DMS153 (cell line): ENCODE measurements at regions not wholly inside any gene's neighbourhood (a gene's known extent, or its start where the extent isn't known, plus 50 kb on each side); places are given as distances from the start of the nearest gene placed in this dataset.

Experiments used
- DNase-seq: peaks from one replicate; lab custom pipeline; 2025; lab: John Stamatoyannopoulos, UW

DNA sequence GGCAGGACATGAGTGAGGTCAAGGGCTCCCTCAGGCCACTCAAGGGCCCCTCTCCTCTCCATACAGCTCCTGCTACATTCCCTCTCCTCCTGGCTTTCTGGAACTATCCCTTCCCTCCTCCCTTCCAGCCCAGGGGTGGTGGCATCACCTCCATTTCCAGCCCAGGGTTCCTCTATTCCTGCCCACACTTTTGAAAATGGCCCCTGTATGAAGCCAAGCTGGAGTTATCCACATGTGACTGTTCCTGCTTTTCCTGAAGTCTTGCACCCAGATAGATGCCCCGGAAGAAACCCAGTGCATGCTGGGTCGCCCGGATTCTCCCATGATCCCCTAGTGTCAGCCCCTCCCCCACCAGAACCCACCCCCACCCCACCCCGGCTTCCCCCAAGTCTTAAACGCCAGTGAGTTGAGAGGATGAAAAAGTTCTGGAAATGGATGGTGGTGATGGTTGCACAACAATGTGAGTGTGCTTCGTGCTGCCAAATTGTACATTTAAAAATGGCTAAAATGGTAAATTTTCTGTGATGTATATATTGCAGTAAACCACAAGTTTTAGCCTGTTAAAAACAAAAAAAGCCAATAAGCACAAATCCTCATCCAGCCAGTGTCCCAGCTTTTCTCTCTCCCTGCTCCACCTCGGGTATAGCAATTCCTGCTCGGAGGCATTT, 136.9 kb downstream of the SCARB1 start:
- no peak for DNase-seq

DNA sequence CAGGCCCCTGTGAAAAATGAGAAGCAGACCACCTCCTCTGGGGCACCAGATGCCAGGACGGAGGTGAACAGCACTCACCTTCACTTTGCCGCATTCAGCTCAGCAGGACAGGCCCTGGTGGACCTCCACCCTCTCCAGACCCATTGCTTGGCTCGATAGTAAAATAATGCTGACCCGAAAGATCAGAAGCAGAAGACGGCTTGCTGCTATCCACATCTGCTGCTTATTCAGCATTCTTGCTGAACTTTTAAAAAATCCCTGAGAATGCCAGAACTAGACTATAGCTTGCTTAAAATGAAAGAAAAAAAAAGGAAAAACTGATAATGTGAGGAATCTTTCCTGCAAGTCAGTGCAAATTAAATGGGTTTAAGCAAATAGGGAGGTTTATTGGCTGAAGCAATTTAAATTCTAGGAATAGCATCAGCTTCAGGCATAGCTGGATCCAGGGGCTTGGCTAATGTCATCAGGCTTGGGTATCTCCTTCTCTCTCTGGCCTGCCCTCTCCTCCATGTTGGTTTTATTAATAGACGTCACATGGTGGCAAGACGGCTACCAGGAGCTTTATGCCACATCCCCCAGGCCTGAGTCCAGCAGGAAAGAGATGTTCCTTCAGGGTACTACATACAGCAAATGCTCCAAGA, 137.9 kb downstream of the SCARB1 start:
- no peak for DNase-seq

DNA sequence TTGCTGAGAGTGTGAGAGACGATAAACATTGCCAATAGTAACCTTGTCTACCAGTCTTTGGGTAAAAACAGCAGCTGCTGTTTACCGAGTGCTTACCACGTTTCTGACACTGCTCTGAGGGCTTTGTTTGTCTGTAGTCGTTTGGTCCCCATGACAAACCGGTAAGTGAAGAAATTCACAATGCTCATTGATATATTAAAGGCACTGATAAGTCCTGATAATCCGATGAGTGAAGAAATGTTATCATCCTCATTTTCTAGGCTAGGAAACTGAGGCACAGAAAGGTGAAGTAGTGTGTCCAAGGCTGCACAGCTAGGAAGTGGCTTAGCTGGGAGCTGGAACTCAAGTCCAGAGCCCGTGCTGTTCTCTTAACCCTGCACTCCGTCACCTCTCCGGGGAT, 138.6 kb downstream of the SCARB1 start:
- DNase-seq: no peak

DNA sequence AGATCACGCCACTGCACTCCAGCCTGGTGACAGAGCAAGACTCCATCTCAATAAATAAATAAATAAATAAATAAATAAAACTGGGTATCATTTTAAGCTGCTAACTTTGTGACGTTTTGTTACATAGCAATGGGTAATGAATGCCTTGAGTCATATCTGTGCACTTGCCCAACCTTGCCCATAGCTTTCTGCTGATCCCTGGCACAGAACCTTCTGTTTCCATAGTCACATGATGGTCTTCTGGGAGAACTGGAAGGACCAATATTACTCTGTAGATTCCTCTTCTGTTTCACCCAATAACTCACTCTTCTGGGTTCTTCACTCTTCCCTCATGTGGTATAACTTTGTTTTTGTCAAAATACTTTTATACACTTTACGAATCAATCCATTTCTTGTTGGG, 140.8 kb downstream of the SCARB1 start:
- no peak for DNase-seq

DNA sequence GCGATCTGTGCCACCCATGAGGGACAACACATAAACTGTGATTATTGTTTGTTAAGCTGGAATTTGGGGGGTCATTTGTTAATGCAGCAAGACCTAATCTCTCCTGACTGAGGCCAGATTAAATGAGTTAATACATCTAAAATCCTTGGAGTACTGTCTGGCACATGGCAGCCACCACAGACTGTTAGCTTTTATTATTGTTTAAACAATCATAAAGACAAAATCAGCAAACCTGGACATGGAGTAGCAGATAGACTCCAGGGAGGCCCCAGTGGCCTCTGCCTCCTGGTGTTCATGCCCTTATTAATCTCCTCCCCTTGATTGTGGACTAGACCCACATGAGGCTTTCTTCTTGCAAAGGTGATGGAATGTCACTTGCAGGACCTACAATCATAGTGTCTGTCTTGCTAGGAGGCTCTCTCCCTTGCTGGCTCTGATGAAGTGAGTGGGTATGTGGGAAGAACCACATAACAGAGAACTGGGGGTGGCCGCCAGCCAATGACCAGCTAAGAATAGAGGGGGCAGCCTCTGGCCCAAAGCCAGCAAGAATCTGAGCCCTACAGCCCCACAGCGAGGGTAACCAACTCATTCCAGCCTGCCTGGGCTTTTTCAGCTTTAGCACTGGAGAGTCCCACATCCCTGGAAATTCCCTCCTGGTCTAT, 142.0 kb downstream of the SCARB1 start:
- no peak for DNase-seq

DNA sequence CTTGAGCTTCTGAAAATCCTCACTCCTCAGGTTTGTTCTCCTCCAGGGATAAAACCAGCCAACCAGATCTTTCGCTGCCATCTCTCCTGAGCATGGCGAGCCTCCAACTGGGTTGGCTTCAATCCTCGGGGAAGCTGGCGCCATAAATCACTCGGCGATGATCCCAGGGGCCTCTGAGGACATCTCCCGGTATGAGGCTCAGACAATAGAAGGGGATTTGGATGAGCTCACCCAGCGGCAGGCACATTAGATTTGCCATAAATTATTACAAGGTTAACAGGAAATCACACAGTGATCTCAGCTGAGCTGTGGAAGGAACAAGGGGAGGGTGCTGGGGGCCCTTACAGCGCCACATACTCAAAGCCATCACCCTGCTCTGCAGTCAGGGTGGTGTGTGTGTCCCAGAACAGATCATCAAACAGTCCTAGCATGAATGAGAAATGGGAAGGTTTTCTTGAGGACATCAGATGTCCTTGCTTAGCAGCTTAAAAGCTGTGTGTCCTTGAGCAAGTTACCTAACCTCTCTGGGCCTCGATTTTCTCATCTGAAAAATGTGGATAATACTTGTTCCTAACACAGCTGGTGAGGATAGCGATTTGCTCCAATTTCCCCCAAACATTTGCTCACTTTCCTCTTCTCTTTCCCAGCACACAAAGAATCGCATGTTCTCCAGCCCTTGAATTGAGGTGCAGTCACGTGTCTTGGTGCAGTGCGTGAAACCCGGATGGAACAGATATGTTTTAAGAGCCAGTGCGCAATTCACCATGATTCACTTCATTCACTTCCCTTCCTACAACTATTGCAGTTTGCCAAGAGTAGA, 142.8 kb downstream of the SCARB1 start:
- peak; percentile 97 for DNase-seq

DNA sequence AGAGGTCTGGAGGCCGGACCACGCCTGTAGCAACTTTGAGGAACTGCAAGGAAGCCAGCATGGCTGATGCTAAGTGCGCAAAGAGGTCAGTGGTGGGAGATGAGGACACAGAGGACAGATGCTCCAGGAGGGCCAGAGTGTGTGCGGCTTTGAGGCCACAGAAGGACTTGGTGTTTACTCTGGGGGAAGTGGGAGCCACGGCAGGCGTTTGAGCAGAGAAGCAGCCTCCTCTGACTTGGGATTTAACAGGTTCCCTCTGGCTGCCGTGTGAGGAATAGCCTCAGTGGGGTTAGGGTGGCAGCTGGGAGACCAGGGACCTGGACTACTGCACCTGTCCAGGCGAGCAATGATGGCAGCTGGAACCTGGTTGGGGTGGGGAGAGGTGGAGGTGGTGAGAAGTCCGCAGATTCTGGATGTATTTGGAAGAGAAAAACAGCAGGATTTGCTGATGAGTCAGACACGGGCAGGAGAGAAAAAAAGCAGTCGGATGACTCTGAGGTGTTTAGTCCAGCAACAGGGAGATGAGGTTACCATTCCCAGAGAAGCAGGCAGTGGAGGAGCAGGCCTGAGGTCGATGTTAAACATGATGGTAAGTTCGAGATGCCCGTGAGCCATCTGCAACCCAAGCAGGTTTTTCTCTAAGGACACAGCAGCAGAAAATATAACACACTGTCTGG, 143.5 kb downstream of the SCARB1 start:
- peak; percentile 91 for DNase-seq

DNA sequence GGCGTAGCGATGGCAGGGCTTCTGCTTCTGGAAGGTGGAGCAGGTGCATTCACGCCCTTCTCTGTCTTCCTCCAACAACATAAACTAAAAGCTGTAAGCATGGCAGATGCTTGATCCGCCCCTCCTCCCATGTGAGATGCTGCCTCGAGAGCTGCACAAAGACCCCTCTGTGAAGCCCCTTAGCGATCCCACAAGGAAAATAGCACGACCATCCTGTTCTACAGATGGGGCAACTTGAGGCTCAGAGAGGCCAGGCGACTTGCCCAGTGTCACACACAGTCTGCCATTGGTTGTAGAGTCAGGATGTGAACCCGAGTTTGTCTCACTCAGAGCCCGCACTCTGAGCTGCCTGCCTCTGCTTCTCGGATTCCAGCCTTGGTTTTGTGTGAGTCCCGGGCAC, 144.4 kb downstream of the SCARB1 start:
- DNase-seq: no peak

DNA sequence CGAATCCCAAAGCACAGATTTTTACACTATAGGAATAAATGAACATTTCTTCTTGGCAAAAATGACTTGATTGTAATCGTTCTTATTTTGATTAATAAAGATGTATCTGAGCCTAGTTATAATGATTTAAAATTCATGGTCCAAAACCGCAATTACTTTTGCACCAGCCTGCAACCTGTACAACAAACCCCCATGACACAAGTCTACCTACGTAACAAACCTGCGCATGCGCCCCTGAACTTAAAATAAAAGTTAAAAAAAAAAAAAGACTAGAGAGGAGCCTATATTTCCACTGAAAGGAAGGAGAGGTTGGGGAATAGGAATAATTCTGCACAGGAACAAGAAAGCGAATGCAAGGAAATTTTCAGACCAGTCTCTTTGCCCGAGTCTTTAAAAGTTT, 145.2 kb downstream of the SCARB1 start:
- no peak for DNase-seq

DNA sequence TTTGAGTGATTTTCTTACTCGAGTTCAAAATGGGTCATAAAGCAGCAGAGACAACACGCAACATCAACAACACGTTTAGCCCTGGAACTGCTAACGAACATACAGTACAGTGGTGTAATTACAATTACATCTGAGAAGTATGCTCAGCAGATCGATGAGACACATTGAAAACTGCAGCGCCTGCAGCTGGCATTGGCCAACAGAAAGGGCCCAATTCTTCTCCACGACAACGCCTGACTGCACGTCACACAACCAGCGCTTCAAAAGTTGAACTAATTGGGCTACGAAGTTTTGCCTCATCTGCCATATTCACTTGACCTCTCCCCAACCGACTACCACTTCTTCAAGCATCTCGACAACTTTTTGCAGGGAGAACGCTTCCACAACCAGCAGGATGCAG, 145.6 kb downstream of the SCARB1 start:
- DNase-seq: no peak

DNA sequence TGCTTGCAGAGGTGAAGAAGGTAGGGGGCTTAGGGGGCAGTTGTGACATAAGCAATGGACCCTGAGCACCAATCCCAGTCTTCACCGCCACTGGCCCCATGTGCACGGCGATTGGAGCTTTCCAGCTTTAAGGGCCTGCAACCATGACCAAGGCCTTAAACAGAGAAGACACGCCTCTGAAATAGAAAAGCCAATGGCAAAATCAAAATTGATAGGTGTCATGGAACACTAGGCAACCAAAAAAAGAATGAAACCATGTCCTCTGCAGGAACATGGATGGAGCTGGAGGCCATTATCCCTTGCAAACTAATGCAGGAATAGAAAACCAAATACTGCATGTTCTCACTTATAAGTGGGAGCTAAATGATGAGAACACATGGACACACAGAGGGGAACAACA, 146.3 kb downstream of the SCARB1 start:
- DNase-seq: no peak

DNA sequence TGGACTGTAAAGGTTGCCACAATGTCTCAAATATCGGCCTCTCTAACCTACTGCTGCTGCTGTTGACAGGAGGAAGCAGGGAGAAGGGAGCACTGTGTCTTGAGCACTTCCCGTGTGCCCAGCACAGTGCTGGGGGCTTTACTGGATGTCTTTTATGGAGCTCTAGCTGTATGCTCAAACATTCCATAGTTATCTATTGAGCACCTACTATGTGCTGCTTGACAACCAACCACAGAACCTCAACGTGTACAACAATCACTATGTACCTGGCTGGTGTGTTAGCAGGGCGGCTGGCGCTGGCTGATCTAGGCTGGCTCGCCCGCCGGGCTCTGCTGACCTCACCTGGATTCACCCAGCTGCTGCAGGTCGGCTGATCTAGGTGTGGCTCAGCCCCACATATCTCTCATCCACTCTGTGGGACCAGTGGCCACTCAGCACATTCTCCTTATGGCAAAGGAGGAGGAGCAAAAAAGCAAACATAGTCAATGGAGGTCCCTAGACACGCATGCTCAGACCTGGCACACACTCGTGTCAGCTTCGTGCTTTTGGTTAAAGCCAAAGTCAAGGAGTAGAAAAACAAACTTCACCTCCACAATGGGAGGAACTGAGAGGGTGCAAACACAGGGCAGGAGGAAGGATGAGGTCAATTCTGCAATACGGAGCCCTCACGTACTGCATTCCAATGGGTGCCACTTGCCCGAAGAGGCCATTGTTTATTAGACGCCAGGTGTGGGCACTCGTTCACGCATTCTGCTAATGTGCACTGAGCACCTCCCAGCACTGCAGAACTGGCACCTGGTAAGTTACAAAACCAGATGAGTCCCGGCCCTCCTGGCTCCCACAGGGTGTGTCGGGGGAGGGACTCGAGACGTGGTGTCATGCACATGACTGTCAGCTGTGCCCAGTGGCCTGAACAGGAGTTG, 147.2 kb downstream of the SCARB1 start:
- peak; percentile 92 for DNase-seq

DNA sequence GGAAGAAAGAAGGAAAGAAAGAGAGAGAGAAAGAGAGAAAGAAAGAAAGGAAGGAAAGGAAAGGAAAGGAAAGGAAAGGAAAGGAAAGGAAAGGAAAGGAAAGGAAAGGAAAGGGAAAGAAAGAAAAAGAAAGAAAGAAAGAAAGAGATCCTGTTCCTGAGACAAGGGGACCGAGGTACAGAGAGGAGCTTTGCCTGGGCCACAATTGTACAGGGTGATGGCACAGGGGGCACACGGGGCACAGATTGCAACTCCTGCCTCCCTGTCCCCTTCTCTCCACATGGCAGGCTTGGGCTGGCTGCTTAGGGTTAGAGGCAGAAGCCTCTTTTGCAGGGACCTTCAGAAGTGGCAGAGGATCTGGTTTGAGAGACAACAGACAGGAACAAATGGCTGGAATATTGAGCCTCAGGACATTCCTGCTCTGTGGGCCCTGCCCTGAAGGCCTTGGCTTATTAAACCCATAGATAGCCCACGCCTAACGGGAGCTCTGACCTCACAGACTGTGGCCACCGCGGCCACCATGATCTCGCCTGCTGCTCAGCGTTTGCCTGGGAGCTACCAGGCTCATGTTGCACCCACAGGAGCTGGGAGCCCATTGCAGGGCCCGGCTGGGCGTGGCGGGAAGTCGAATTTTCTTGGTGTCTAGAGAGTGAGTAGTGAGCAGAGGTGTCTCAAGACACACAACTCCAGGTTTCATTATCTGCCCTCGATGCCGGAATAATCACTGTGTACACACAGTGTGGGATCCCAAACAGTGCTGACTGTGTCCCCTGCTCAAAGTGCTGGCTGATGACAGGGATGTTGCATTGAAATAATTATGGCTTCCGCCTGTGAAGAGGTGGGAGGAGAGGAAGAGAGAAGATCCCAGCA, 147.9 kb upstream of the NCOR2 start:
- DNase-seq: peak; percentile 48

DNA sequence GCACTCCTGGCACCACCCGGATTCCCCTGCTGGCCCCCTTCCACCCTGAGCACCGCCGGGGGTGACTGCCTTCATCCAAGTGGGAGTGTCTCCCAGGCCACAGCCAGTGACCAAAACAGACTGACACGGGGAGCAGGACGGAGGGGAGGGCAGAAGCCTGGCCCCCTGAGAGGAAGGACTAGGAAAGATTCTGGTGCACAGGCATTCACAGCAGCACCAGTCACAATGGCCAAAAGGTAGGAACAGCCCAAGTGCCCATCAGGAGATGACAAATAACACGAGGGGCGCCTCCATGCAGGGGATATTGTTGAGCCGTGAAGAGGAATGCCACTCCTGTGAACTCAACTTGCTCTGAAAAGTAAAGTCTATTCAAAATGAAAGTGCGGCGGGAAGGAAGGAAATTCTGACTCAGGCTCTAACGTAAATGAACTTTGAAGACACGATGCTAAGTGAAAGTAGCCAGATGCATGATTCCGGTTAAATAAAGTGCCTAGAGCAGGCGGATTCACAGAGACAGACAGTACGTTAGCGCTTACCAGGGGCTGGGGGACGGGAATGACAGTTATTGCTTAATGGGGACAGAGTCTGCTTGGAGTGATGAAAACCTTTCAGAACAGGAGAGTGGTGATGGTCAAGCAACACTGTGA, 146.1 kb upstream of the NCOR2 start:
- DNase-seq: no peak

DNA sequence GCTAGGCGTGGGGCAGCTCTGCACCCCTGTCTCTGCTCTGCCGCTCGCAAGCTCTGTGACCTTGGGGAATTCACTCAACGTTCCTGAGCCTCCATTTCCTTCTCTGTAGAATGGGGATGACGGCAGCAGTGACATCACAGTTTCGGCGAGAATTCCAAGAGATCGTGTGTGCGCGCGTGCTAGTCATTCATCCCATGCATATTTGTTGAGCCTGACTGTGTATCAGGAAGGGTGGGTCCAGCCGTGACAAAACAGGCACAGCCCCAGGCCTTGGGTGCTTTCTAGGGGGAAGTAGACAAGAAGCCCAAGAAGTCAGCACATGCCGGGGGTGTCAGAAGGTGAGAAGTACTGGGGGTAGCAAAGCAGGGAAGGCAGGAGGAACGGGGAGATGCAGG, 145.6 kb upstream of the NCOR2 start:
- no peak for DNase-seq

DNA sequence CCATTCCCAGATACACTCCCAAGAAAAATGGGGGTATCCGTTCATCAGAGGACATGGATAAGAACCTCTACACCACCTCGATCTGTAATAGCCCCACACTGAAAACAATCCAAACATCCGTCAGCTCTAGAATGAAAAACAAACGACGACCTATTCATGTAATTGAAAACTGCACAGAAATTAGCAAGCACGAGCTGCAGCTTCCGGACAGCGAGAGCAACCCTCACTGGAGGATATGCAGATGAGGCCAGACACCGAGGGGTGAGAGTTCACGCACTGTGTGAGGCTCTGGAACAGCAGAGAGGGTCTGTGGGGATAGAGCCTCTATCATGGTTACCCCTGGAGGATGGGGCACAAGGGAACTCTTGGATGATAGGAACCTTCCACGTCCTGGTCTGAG, 143.9 kb upstream of the NCOR2 start:
- no peak for DNase-seq

DNA sequence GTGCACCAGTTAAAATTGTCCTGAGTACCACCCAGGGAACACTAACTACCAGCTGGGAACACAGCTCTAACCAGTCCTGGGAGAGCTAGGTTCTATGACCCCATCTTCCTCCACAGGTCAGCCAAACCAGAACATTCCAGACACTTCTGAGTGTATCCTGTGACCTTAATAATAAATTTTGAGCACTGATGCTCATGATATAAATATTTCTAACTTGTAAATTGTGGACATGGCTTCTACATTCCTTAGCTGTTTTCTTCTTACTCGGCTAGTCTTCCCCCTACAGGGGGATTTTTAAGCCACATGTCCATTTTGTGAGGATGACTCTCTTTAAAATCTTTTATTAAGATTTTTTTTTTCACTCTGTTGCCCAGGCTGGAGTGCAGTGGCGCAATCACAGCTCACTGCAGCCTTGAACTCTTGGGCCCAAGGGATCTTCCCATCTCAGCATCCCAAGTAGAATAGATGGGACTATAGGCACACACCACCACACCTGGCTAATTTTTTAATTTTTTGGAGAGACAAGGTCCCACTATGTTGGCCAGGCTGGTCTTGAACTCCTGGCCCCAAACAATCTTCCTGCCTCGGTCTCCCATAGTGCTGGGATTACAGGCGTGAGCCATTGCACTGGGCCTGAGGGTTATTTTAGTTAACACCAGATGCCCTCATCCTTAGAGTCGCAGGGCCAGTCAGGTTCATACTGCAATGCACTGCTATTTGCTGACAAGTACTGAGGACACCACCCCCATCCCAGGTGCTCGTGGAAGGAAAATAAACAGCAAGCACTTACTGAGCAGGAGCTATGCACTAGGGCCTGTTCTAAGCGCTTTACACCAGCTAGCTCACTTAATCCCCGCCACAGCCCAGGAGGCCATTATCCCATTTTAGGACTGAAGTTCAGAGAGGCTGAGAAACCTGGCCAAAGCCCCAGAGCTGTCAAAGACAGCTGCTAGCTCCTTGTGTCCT, 142.6 kb upstream of the NCOR2 start:
- peak; percentile 27 for DNase-seq

DNA sequence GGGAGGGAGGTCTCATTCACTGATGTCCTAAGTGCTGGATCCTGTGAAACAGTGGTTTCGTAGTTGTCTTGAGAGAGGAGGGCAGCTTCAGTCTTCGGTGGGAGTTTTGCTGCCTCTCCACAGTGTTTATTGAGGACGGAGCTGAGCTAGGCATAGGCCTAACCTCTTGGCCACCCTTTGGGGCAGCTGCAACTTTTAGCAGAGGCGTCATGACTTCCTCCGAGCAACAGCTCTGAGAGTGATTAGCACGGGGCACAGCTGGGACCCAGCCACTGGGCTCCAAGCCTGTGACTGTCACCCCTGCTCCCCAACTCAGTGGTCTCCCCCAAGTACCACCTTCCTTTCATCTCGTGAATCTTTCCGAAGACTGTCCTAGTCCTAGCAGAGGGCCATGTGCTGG, 139.9 kb upstream of the NCOR2 start:
- no peak for DNase-seq
